GM23248 (cell line): ENCODE measurements at regions not wholly inside any gene's neighbourhood (a gene's known extent, or its start where the extent isn't known, plus 50 kb on each side); places are given as distances from the start of the nearest gene placed in this dataset.
A peak's percentile ranks its signal among the peaks of the same experiment; 100 is the strongest.

Experiments used
- DNase-seq: peaks from one replicate; pipeline ENCODE4 v3.0.0-alpha.2; 2015
- H2AFZ ChIP-seq: fragments of 200-600 bp; sonication (generic); 2 replicates; pipeline ENCODE4 v1.6.1; 2016; ENCODE audit warnings: antibody characterized with exemption
- H3F3A ChIP-seq: fragments of 200-600 bp; sonication (generic); 2 replicates; pipeline ENCODE4 v1.6.1; 2016; ENCODE audit warnings: mild to moderate bottlenecking, antibody characterized with exemption, mixed run types; ENCODE audit not compliant: insufficient read depth
- H3K27ac ChIP-seq: fragments of 200-600 bp; sonication (generic); 2 replicates; pipeline ENCODE4 v1.5.1; 2016; ENCODE audit warnings: mild to moderate bottlenecking
- H3K27me3 ChIP-seq: fragments of 200-600 bp; sonication (generic); replicated peaks from 2 replicates; pipeline ENCODE4 v1.6.1; 2016; ENCODE audit warnings: mild to moderate bottlenecking; ENCODE audit not compliant: insufficient read depth
- H3K36me3 ChIP-seq: fragments of 200-600 bp; sonication (generic); 2 replicates; pipeline ENCODE4 v1.6.1; 2016; ENCODE audit warnings: low read depth, mild to moderate bottlenecking
- H3K4me1 ChIP-seq: fragments of 200-600 bp; sonication (generic); 2 replicates; pipeline ENCODE4 v1.6.1; 2016; ENCODE audit warnings: mild to moderate bottlenecking; ENCODE audit not compliant: insufficient read depth
- H3K4me2 ChIP-seq: fragments of 200-600 bp; sonication (generic); one replicate; pipeline ENCODE4 v1.6.1; 2016; ENCODE audit warnings: mild to moderate bottlenecking; ENCODE audit not compliant: unreplicated experiment
- H3K4me3 ChIP-seq: fragments of 200-600 bp; sonication (generic); 2 replicates; pipeline ENCODE4 v1.5.1; 2016; ENCODE audit warnings: mild to moderate bottlenecking
- H3K79me2 ChIP-seq: fragments of 200-600 bp; sonication (generic); 2 replicates; pipeline ENCODE4 v1.6.1; 2016; ENCODE audit warnings: mild to moderate bottlenecking; ENCODE audit not compliant: insufficient read depth
- H3K9ac ChIP-seq: fragments of 200-600 bp; sonication (generic); 2 replicates; pipeline ENCODE4 v1.6.1; 2016; ENCODE audit warnings: mild to moderate bottlenecking
- H3K9me2 ChIP-seq: fragments of 200-600 bp; sonication (generic); 2 replicates; pipeline ENCODE4 v1.6.1; 2016; ENCODE audit warnings: mixed run types, mild to moderate bottlenecking, moderate library complexity; ENCODE audit not compliant: insufficient read depth
- H3K9me3 ChIP-seq: fragments of 200-600 bp; sonication (generic); one replicate; pipeline ENCODE4 v1.6.1; 2017; ENCODE audit warnings: low read depth
- H4K20me1 ChIP-seq: fragments of 200-600 bp; sonication (generic); 2 replicates; pipeline ENCODE4 v1.6.0; 2016; ENCODE audit not compliant: insufficient read depth
- EZH2 ChIP-seq: fragments of 200-600 bp; sonication (generic); IDR thresholded peaks from 2 replicates; pipeline ENCODE4 v1.6.1; 2018; ENCODE audit warnings: antibody characterized with exemption, mild to moderate bottlenecking; ENCODE audit not compliant: insufficient read depth, poor library complexity, severe bottlenecking
- EZH2phosphoT487 ChIP-seq: fragments of 200-600 bp; sonication (generic); IDR thresholded peaks from 2 replicates; pipeline ENCODE4 v1.6.1; 2018; ENCODE audit warnings: antibody characterized with exemption, moderate library complexity, mild to moderate bottlenecking, low read depth; ENCODE audit not compliant: insufficient read depth
- WGBS, 2 experiments: methylation state at CpG; one replicate each; pipeline ENCODE4 v1.1.6; 2015 to 2017; ENCODE audit warnings: low lambda C conversion rate in 2 of 2, low coverage in 1 of 2; ENCODE audit errors: missing lambda C conversion rate in 2 of 2; 5-methylcytosine and 5-hydroxymethylcytosine counted together
- in situ Hi-C: fragments of 300-500 bp; cut with MboI; formaldehyde crosslinking; loops from 2 replicates; pipeline ENCODE4 v1.15.0; 2020

DNA sequence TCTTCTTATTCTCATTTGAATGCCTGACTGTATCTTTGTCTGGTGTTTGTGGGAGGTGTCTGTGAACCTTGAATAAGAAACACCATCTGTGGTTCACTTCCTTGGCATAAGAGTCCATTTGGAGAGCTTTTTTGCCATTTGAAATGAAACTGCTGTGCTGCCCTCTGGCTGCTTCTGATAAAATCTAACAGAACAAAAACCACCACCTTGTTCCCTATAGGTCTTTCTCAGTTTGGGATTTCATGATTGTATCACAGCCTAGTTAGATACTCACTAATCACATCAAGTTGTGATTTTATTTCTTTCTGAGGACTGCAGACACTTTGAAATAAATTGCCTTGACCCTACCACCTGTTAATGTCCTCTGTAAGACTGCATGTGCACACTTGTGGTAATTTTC, 102.7 kb upstream of the FAM13C start:
- Histone ChIP-seq H3K4me3 (no peak overlapping the region), H3K27ac (no peak overlapping the region), H2AFZ (no peak overlapping the region), H3K4me1 (no peaks in the 10 kb centered on the region), H3F3A (no peaks in the 10 kb centered on the region), H3K27me3 (no peaks in the 10 kb centered on the region), H3K79me2 (no peaks in the 10 kb centered on the region), H4K20me1 (no peaks in the 10 kb centered on the region), H3K9me3 (no peaks in the 10 kb centered on the region), H3K9me2 (no peaks in the 10 kb centered on the region), H3K9ac (no peak overlapping the region), H3K4me2 (no peak overlapping the region), H3K36me3 (no peaks in the 10 kb centered on the region)
- peak; percentile 53 for DNase-seq
- no peak for TF ChIP-seq EZH2
- no peak for TF ChIP-seq EZH2phosphoT487
- in situ Hi-C loops: no loop called here

GRCh38 chr10:59464483-59464882, 102.1 kb upstream of the FAM13C start:
- no peaks in the 10 kb centered on the region for H3K9me3 ChIP-seq
- no peaks in the 10 kb centered on the region for H3K27me3 ChIP-seq
- no peaks in the 10 kb centered on the region for H3K4me1 ChIP-seq
- no peaks in the 10 kb centered on the region for H3F3A ChIP-seq
- no peaks in the 10 kb centered on the region for H3K79me2 ChIP-seq
- no peak overlapping the region for H2AFZ ChIP-seq
- TF ChIP-seq EZH2phosphoT487 (no peak), EZH2 (no peak)
- no peak overlapping the region for H3K4me2 ChIP-seq
- no peaks in the 10 kb centered on the region for H4K20me1 ChIP-seq
- no peak for DNase-seq
- no peaks in the 10 kb centered on the region for H3K36me3 ChIP-seq
- H3K4me3 ChIP-seq: no peak overlapping the region
- H3K9ac ChIP-seq: no peak overlapping the region
- H3K27ac ChIP-seq: no peak overlapping the region
- no peaks in the 10 kb centered on the region for H3K9me2 ChIP-seq
- WGBS, 2 experiments: 31 to 41% methylated on average over 1 of the region's 1 CpG
- in situ Hi-C loops: no loop called here

- WGBS, 2 experiments: 65% methylated on average over 4 of the region's 4 CpGs
- Histone ChIP-seq H3K4me3 (no peak overlapping the region), H3K27ac (no peak overlapping the region), H3K36me3 (no peaks in the 10 kb centered on the region), H3K4me2 (no peak overlapping the region), H3K79me2 (no peaks in the 10 kb centered on the region), H3K4me1 (no peaks in the 10 kb centered on the region), H3K9ac (no peak overlapping the region), H3K9me2 (no peaks in the 10 kb centered on the region), H3F3A (no peaks in the 10 kb centered on the region), H3K9me3 (no peaks in the 10 kb centered on the region), H3K27me3 (no peaks in the 10 kb centered on the region), H4K20me1 (no peaks in the 10 kb centered on the region), H2AFZ (no peak overlapping the region)
- no peak for TF ChIP-seq EZH2phosphoT487
- TF ChIP-seq EZH2: no peak
- in situ Hi-C loops: no loop called here
- DNase-seq: no peak
Measured at GRCh38 chr10:59463909-59464308, 101.6 kb upstream of the FAM13C start.

DNA sequence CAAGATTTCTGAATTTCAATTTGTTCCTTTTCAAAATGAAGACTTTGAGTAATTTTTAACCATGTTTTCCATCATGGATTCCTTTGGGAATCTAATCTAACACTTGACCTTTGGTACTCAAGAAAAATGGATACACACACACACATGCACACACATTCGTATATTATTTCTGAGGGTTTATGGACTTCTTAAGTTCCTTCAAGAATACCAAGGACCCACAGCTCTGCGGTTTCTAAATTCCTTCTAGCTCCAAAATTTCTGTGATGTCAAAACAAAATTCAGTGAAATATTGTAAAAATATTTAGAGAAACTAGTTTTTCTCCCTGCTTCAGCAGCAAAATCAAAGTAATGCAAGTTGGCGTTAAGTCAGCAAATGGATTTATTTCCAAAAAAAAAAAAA, 98.3 kb upstream of the FAM13C start:
- DNase-seq: no peak
- Histone ChIP-seq H3K4me3 (no peak overlapping the region), H3K27me3 (no peaks in the 10 kb centered on the region), H3K9ac (no peak overlapping the region), H3K36me3 (no peaks in the 10 kb centered on the region), H3K27ac (no peak overlapping the region), H3K4me2 (no peak overlapping the region), H3K79me2 (no peaks in the 10 kb centered on the region), H3K9me3 (no peaks in the 10 kb centered on the region), H4K20me1 (no peaks in the 10 kb centered on the region), H3K9me2 (no peaks in the 10 kb centered on the region), H3F3A (no peaks in the 10 kb centered on the region), H2AFZ (no peak overlapping the region), H3K4me1 (no peaks in the 10 kb centered on the region)
- TF ChIP-seq EZH2phosphoT487 (no peak), EZH2 (no peak)
- 55 to 60% methylated on average over 3 of the region's 3 CpGs for WGBS, 2 experiments
- in situ Hi-C loops: no loop called here

DNA sequence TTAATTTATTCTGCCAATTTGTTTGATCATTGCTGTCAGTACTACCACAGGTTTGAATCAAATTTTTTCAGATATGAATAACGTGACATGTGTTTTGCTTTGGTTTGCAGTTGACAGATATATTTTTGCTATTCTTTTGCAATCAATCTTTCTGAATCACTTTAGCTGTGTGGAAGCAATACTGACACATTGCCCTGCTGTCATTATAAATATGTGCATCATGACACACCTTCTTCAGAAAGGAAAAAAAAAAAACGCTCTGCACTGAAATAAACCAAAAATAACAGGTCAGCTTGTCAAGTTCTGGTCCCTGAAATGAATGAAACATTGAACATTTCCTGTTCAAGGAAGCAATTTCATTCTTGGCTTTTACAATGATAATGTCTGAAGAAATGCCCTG, 93.8 kb upstream of the FAM13C start:
- no peak overlapping the region for H3K4me3 ChIP-seq
- H3K9ac ChIP-seq: no peak overlapping the region
- TF ChIP-seq EZH2phosphoT487 (no peak), EZH2 (no peak)
- H4K20me1 ChIP-seq: no peaks in the 10 kb centered on the region
- H3K9me2 ChIP-seq: no peaks in the 10 kb centered on the region
- no peaks in the 10 kb centered on the region for H3K4me1 ChIP-seq
- no peaks in the 10 kb centered on the region for H3K36me3 ChIP-seq
- 8 to 10% methylated on average over 2 of the region's 2 CpGs for WGBS, 2 experiments
- no peaks in the 10 kb centered on the region for H3K9me3 ChIP-seq
- H3K4me2 ChIP-seq: no peak overlapping the region
- H3K79me2 ChIP-seq: no peaks in the 10 kb centered on the region
- H2AFZ ChIP-seq: no peak overlapping the region
- no peak overlapping the region for H3K27ac ChIP-seq
- in situ Hi-C loops: no loop called here
- DNase-seq: no peak
- H3F3A ChIP-seq: no peaks in the 10 kb centered on the region
- H3K27me3 ChIP-seq: no peaks in the 10 kb centered on the region
